ENCODE measurements at regions not wholly inside any gene's neighbourhood (a gene's known extent, or its start where the extent isn't known, plus 50 kb on each side); places are given as distances from the start of the nearest gene placed in this dataset.

- DNase-seq: no peak
Observed at GRCh38 chr2:196403471-196403870, 232.1 kb upstream of the STK17B start.

GRCh38 chr2:196404276-196404675, 232.9 kb upstream of the STK17B start:
- no peak for DNase-seq

- DNase-seq: no peak
Observed at GRCh38 chr2:196407675-196408264, 231.7 kb upstream of the CCDC150 start.

- DNase-seq: no peak
Observed at GRCh38 chr2:196409376-196409775, 230.1 kb upstream of the CCDC150 start.

DNA sequence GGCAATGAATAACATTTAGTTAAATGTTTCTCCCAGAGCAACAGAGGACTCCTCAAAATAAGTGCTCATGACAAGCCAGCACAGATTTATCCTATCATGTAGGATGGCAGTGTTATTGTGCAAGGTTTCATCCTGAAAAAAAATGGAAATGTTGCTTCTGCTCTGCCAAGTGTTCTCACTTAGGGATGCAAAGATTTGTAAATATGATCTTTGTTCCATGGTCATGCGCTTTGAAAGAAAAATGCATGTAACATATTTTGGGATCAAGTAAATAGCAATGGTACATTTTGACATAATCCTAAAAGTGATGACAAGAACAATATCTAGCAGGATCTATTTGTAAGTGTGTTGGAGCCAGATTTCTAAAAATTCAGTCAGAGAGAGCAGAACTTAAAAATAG, 229.5 kb upstream of the CCDC150 start:
- DNase-seq: no peak

GRCh38 chr2:196413821-196414274, 225.7 kb upstream of the CCDC150 start:
- no peak for DNase-seq

- DNase-seq: no peak
Observed at GRCh38 chr2:196415384-196415783, 224.1 kb upstream of the CCDC150 start.

GRCh38 chr2:196420143-196420542, 219.4 kb upstream of the CCDC150 start:
- DNase-seq: no peak

DNA sequence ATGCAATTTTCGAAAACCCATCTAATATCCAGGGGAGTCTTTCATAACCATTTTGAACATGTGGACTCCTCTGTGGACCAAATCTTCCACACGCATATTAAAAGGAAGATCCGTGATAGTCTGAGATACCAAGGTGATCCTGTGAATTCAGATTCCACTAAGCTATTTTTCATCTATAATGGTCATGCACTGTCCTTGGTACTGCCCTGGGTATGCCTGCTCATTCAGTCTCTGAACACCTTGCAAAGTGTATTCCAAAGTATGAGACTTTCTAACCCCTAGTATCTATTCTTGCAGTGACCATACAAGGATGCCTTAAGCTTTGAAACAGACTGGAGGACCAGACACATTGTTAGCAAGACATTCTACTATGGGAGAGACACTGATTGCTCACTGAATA, 217.6 kb upstream of the CCDC150 start:
- DNase-seq: no peak

DNA sequence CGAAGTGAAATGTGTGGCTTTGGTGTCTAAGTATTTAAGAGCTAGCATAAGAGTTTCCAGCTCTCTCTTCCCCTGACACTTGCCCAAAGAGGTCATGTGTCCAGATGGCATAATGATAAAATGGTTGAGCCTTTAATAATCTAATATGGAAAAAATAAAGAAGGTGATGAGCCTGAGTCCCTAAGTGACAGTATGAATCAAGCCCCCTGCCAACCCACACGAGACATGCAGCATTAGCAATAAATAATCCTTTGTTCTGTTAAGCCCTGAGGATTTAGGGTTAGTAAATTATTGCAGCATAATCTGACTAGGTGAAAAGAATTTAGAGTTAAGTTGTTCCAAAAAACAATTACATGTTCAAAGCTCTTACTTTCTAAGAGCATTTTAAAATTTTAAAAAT, 217.2 kb upstream of the CCDC150 start:
- no peak for DNase-seq

DNA sequence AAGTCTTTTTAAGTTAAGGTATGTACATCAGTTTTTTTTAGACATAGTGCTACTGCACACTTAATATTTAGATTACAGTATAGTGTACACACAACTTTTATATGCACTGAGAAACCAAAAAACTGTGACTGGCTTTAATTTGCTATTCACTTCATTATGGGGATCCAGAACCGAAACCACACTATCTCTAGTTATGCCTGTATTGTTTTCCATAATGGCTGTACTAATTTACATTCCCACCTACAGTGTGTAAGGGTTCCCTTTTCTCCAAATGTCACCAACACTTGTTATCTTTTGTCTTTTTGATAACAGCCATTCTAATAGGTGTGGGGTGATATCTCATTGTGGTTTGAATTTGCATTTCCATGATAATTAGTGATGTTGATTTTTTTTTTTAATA, 213.4 kb upstream of the CCDC150 start:
- no peak for DNase-seq

- DNase-seq: no peak
Observed at GRCh38 chr2:196427986-196428634, 211.4 kb upstream of the CCDC150 start.

DNA sequence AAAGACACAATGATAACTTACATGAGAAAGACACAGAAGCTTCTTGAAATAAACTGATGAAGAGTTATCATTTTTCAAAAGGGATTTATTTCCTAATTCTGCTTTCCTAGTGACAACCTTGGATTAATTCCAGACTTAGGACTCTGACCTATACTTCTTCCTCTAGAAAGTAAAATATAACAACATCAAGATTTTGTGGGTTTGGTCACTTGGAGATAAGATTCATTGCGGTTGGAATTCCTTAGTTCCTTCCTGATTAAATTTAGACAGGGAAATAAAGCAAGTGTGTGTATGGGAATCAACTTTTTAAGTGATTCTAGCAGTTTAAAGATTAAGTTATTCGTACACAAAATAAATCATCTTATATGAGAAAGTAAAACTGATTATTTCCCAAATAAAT, 208.4 kb upstream of the CCDC150 start:
- DNase-seq: no peak

DNA sequence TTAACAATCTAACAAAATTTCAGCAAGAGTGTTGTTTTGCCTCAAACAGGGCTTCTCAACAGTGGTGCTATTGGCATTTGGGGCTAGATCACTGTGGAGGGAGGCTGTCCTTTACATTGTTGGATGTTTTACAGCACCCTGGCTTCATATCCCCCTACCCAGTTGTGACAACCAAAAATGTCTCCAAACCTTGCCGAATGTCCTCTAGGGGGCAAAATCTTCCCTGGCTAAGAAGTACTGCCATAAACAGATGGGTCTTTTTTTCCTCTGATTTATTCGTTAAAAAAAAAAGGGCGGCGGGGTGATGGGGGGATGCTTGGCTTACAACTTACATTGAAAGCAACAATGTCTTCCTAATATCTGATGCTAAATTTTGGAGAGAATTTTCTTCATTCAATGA, 207.6 kb upstream of the CCDC150 start:
- peak in 1 of 2 experiments; percentile 29 for DNase-seq

DNA sequence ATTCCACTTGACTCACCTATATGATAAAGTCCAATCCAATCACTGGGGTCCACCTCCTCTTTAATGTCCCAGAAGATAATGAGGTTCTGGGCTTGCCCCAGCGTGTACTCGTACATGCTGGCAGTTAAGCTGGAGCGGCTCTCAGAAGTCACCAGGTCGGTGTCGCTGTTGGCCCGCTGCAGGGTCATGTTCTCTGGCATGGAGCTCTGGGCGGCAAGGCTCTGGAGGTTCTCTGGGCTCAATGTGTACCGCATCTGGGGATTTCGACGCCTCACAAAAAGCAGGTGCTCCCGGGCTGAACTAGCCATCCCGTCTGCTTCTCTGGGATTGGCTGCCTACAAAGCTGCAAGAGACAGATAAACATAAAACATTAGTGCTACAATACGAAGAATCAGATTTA, 206.4 kb upstream of the CCDC150 start:
- no peak for DNase-seq

- DNase-seq: no peak
Observed at GRCh38 chr2:196434217-196434616, 205.3 kb upstream of the CCDC150 start.

DNA sequence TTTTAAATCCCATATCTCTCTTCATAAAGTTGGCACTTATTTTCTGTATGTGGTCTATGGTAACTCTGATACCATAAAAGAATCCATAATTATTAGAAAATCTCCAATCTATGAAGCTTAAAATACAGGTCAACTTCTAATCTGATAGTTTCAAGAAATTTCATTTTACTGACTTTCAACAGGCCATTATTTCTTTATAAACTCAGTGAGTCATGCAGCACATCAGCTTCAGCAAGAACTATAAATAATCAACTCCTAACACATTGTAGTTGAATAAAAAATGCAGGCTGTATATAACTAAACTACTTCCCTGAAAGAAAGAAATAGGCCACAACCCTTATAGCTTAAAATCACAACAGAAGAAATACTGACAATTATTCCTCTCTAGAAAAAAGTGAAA, 204.3 kb upstream of the CCDC150 start:
- DNase-seq: no peak

DNA sequence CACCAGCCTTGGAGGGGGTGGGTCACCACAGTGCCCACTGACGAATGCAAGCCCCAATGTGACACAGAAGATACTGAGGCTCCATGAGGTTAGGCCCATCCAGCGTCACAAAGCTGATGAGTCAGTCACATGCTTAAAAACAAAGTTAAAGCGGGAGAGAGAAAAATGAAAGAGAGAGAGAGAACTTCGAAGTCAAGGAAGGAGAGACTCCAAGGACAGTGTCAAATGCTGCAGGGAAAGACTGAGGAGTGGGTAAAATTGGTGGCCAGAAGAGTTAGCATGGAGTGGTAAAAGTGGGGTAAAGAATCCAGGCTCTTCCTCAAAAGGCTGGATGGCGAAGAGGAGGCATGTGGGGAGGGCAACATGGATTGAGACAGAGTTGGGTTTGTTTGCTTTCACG, 201.9 kb upstream of the CCDC150 start:
- no peak for DNase-seq

DNA sequence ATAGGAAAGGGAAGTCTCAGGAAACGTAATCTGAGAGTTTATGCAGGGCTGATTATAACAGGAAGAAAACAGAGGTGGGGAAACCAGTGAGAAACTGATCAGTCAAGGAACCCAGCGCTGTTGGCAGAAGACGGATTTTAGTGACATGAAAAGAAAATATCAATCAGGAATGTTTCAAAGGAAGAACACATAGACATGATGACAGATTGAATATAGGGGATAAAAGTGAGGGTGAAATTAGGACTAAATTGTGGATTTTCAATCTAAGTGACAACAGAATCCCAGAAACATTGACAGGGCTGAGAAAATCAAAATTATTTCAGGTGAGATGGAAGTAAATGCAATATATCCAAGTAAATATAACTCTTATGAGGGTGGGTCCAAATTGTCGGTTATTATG, 199.8 kb upstream of the CCDC150 start:
- no peak for DNase-seq

DNA sequence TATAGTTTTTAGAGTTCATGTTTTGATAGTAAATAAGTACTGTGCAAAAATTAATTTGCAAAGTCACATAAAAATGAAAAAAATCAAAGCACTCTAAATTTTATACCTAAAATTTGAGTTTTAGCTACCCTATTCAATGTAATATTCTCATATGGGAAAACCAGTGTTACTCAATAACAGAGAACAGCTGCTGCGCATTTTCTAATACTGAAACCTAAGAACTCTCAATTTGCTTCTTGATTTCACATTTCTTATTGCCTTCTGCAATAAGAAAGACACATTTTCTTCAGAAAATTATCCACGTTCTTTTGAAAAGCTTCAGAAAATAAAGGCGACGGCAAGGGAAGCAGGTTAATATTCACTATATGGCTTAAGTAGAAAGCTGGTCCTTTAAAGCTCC, 199.1 kb upstream of the CCDC150 start:
- DNase-seq: no peak

- no peak for DNase-seq
Observed at GRCh38 chr2:196441527-196441926, 198.0 kb upstream of the CCDC150 start.

GRCh38 chr2:196442211-196442610, 197.3 kb upstream of the CCDC150 start:
- no peak for DNase-seq

GRCh38 chr2:196444442-196444841, 195.1 kb upstream of the CCDC150 start:
- DNase-seq: no peak

GRCh38 chr2:196445991-196446390, 193.5 kb upstream of the CCDC150 start:
- DNase-seq: no peak
